ENCODE measurements at regions not wholly inside any gene's neighbourhood (a gene's known extent, or its start where the extent isn't known, plus 50 kb on each side); places are given as distances from the start of the nearest gene placed in this dataset.

DNA sequence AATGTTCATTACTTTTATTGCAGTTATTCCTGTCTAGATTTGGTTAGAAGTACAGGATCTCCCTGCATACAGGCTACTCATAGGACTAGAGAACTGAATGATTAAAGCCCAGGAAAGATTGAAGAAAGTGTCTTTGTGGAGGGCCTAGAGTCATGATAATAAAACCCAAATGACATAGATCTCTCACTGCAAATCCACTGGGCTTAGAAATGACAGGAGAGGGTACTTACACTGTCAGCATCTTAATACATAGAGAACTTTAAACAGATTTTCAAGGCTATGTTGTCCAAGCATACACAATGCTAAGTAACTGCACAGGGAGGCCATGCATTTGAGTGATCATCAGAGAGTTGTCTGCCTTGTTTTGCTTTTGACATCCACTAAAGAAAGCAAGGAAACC, 383.8 kb upstream of the MAP3K7 start:
- TF ChIP-seq EZH2 (IDR thresholded peaks at IDR 0.05; ENCODE audit: borderline replicate concordance, insufficient read depth, low read length, poor library complexity, severe bottlenecking) (no peak), CTCF (IDR thresholded peaks at IDR 0.05; ENCODE audit: poor library complexity, severe bottlenecking) (no peak), SMC3 (conservative IDR thresholded peaks at IDR 0.05; ENCODE audit: poor library complexity) (no peak), POLR2AphosphoS5 (IDR thresholded peaks at IDR 0.05) (no peak), TAF1 (IDR thresholded peaks at IDR 0.05; ENCODE audit: low read depth) (no peak), RAD21 (conservative IDR thresholded peaks at IDR 0.05) (no peak)
- TF ChIP-seq, protein P1, sequence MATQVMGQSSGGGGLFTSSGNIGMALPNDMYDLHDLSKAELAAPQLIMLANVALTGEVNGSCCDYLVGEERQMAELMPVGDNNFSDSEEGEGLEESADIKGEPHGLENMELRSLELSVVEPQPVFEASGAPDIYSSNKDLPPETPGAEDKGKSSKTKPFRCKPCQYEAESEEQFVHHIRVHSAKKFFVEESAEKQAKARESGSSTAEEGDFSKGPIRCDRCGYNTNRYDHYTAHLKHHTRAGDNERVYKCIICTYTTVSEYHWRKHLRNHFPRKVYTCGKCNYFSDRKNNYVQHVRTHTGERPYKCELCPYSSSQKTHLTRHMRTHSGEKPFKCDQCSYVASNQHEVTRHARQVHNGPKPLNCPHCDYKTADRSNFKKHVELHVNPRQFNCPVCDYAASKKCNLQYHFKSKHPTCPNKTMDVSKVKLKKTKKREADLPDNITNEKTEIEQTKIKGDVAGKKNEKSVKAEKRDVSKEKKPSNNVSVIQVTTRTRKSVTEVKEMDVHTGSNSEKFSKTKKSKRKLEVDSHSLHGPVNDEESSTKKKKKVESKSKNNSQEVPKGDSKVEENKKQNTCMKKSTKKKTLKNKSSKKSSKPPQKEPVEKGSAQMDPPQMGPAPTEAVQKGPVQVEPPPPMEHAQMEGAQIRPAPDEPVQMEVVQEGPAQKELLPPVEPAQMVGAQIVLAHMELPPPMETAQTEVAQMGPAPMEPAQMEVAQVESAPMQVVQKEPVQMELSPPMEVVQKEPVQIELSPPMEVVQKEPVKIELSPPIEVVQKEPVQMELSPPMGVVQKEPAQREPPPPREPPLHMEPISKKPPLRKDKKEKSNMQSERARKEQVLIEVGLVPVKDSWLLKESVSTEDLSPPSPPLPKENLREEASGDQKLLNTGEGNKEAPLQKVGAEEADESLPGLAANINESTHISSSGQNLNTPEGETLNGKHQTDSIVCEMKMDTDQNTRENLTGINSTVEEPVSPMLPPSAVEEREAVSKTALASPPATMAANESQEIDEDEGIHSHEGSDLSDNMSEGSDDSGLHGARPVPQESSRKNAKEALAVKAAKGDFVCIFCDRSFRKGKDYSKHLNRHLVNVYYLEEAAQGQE (IDR thresholded peaks at IDR 0.05; ENCODE audit: borderline replicate concordance), result no peak
